Mesenchymal stem cell (in vitro differentiated cells and primary cell): ENCODE measurements at regions not wholly inside any gene's neighbourhood (a gene's known extent, or its start where the extent isn't known, plus 50 kb on each side); places are given as distances from the start of the nearest gene placed in this dataset.

Experiments used
- DNase-seq: peaks from one replicate; pipeline ENCODE4 v3.0.0-alpha.2; 2013
- H2AFZ ChIP-seq: one replicate; pipeline ENCODE4 v1.6.1; 2013; ENCODE audit warnings: low read depth, mild to moderate bottlenecking, control low read depth, inconsistent platforms, low read length, moderate library complexity
- H2AK5ac ChIP-seq: 2 replicates; pipeline ENCODE4 v1.6.1; 2013; ENCODE audit warnings: low read length, moderate library complexity, mild to moderate bottlenecking, inconsistent platforms; ENCODE audit not compliant: severe bottlenecking
- H2BK120ac ChIP-seq: one replicate; pipeline ENCODE4 v1.6.1; 2013; ENCODE audit warnings: low read depth, mild to moderate bottlenecking, inconsistent platforms, low read length, moderate library complexity
- H2BK12ac ChIP-seq, 2 experiments: one replicate each; pipeline ENCODE4 v1.6.1; 2013; ENCODE audit warnings: inconsistent platforms in 2 of 2, low read length in 2 of 2, mild to moderate bottlenecking in 2 of 2, moderate library complexity in 2 of 2, control low read depth in 1 of 2
- H2BK15ac ChIP-seq: one replicate; pipeline ENCODE4 v1.6.1; 2013; ENCODE audit warnings: mild to moderate bottlenecking, low read depth, inconsistent platforms; ENCODE audit not compliant: poor library complexity, severe bottlenecking
- H2BK5ac ChIP-seq: 2 replicates; pipeline ENCODE4 v1.6.1; 2013; ENCODE audit warnings: low read depth, mild to moderate bottlenecking, low read length, control low read depth, inconsistent platforms; ENCODE audit not compliant: poor library complexity, severe bottlenecking
- H3K14ac ChIP-seq, 2 experiments: one replicate each; pipeline ENCODE4 v1.6.1; 2013; ENCODE audit warnings: inconsistent platforms in 2 of 2, low read length in 2 of 2, control low read depth in 1 of 2, mild to moderate bottlenecking in 1 of 2, moderate library complexity in 1 of 2
- H3K18ac ChIP-seq, 2 experiments: one replicate each; pipeline ENCODE4 v1.6.1; 2013; ENCODE audit warnings: inconsistent platforms in 2 of 2, low read length in 2 of 2, control low read depth in 1 of 2, low read depth in 1 of 2, mild to moderate bottlenecking in 1 of 2
- H3K23ac ChIP-seq, 2 experiments: one replicate each; pipeline ENCODE4 v1.6.1; 2013; ENCODE audit warnings: inconsistent platforms in 2 of 2, low read length in 2 of 2, mild to moderate bottlenecking in 2 of 2, moderate library complexity in 2 of 2, control low read depth in 1 of 2
- H3K27ac ChIP-seq: 2 replicates; pipeline ENCODE4 v1.5.1; 2013; ENCODE audit warnings: mild to moderate bottlenecking, moderate library complexity, low read length, control low read depth, inconsistent platforms; ENCODE audit not compliant: poor library complexity, severe bottlenecking
- H3K27me3 ChIP-seq, 2 experiments: 2 replicates each; pipeline versions ENCODE4 v1.6.1 to v1.7.0; 2013; ENCODE audit warnings: low read length in 2 of 2, mild to moderate bottlenecking in 2 of 2, moderate library complexity in 2 of 2, control low read depth in 1 of 2, inconsistent platforms in 1 of 2; ENCODE audit not compliant: control insufficient read depth in 1 of 2, insufficient read depth in 1 of 2
- H3K36me3 ChIP-seq, 2 experiments: 2 replicates each; pipeline versions ENCODE4 v1.6.1 to v1.7.0; 2013; ENCODE audit warnings: low read length in 2 of 2, control low read depth in 1 of 2, inconsistent platforms in 1 of 2, low read depth in 1 of 2, mild to moderate bottlenecking in 1 of 2; ENCODE audit not compliant: insufficient read depth in 2 of 2, control insufficient read depth in 1 of 2
- H3K4ac ChIP-seq, 2 experiments: one replicate each; pipeline ENCODE4 v1.6.1; 2013; ENCODE audit warnings: inconsistent platforms in 2 of 2, low read length in 2 of 2, mild to moderate bottlenecking in 2 of 2, moderate library complexity in 2 of 2, control low read depth in 1 of 2, low read depth in 1 of 2
- H3K4me1 ChIP-seq: 2 replicates; pipeline ENCODE4 v1.6.1; 2013; ENCODE audit warnings: low read depth, low read length, control low read depth; ENCODE audit not compliant: control insufficient read depth, insufficient read depth
- H3K4me2 ChIP-seq: 2 replicates; pipeline ENCODE4 v1.6.1; 2013; ENCODE audit warnings: low read length, mild to moderate bottlenecking, inconsistent platforms; ENCODE audit not compliant: poor library complexity, severe bottlenecking
- H3K4me3 ChIP-seq, 2 experiments: 2 replicates each; pipeline versions ENCODE4 v1.5.1 to v1.7.0; 2013; ENCODE audit warnings: low read length in 2 of 2, mild to moderate bottlenecking in 2 of 2, control low read depth in 1 of 2, low read depth in 1 of 2; ENCODE audit not compliant: insufficient read depth in 1 of 2
- H3K79me1 ChIP-seq: replicated peaks from 2 replicates; pipeline ENCODE4 v1.6.1; 2013; ENCODE audit warnings: mild to moderate bottlenecking, control low read depth, low read length, inconsistent platforms; ENCODE audit not compliant: poor library complexity, severe bottlenecking
- H3K9ac ChIP-seq: 2 replicates; pipeline ENCODE4 v1.7.0; 2013; ENCODE audit warnings: mild to moderate bottlenecking, low read length, moderate library complexity
- H3K9me3 ChIP-seq: 2 replicates; pipeline ENCODE4 v1.7.0; 2013; ENCODE audit warnings: mild to moderate bottlenecking, low read length; ENCODE audit not compliant: control insufficient read depth
- H4K8ac ChIP-seq: one replicate; pipeline ENCODE4 v1.6.1; 2013; ENCODE audit warnings: inconsistent platforms, mild to moderate bottlenecking, low read length, moderate library complexity
- H4K91ac ChIP-seq: one replicate; pipeline ENCODE4 v1.6.1; 2013; ENCODE audit warnings: mild to moderate bottlenecking, low read length, inconsistent platforms
- WGBS: methylation state at CpG from one replicate; pipeline ENCODE4 v1.1.7; 2013; ENCODE audit warnings: mixed read lengths; 5-methylcytosine and 5-hydroxymethylcytosine counted together

DNA sequence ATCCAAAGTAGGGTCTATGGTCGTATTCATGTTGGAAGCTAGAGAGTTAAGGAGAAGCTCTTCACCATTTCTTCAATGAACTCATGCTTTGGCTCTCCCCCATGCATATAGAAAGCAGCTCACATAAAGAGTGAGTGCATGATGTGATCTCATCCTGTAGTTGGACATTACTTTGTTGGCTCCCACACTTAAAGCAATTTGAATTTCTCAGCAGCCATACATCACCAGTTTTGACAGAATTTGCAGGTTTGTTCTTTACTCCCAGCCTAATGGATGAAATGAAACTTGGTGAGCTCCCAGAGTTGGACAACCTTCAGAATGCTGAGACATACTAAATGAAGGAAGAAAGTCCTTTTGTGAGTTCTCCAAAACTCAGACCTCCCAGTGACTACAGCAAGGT is 613.5 kb downstream of the IQCM start:
- Histone ChIP-seq H3K9me3 (no peaks in the 10 kb centered on the region), H3K27ac (no peak overlapping the region), H2AFZ (no peak overlapping the region), H3K4me2 (no peak overlapping the region), H3K9ac (no peak overlapping the region), H2BK120ac (no peak overlapping the region), H3K4me1 (no peaks in the 10 kb centered on the region), H2AK5ac (no peak overlapping the region), H2BK15ac (no peak overlapping the region), H3K79me1 (no peaks in the 10 kb centered on the region), H3K18ac (no peak overlapping the region), H4K8ac (no peak overlapping the region), H3K4me3 (no peak overlapping the region), H3K4ac (no peak overlapping the region), H3K27me3 (no peaks in the 10 kb centered on the region), H4K91ac (no peak overlapping the region), H3K23ac (no peak overlapping the region), H3K14ac (no peak overlapping the region), H2BK5ac (no peak overlapping the region), H3K36me3 (no peaks in the 10 kb centered on the region), H2BK12ac (no peak overlapping the region)
- DNase-seq: no peak
- 27% methylated on average over 1 of the region's 1 CpG for WGBS

DNA sequence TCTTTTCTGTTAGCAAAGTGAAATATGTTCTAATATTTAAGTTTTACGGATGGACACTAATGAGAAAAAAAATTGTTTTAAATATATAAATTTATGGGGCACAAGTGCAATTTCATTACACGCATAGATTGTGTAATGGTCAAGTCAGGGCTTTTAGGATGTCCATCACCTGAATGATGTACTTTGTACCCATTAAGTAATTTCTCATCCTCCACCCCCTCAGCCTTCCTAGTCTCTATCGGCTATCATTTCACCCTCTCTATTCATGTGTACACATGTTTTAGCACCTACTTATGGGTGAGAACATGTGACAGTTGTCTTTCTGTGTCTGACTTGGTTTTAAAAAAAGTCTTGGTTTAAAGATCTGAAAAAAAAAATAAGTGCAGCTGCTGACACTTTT is 616.0 kb downstream of the IQCM start:
- Histone ChIP-seq H2BK12ac (no peak overlapping the region), H3K18ac (no peak overlapping the region), H2AK5ac (no peak overlapping the region), H3K4me2 (no peak overlapping the region), H3K79me1 (no peaks in the 10 kb centered on the region), H2AFZ (no peak overlapping the region), H3K23ac (no peak overlapping the region), H2BK5ac (no peak overlapping the region), H2BK120ac (no peak overlapping the region), H3K4me1 (no peaks in the 10 kb centered on the region), H3K27me3 (no peaks in the 10 kb centered on the region), H3K36me3 (no peaks in the 10 kb centered on the region), H2BK15ac (no peak overlapping the region), H3K4me3 (no peak overlapping the region), H4K8ac (no peak overlapping the region), H3K9ac (no peak overlapping the region), H4K91ac (no peak overlapping the region), H3K27ac (no peak overlapping the region), H3K14ac (no peak overlapping the region), H3K9me3 (no peaks in the 10 kb centered on the region), H3K4ac (no peak overlapping the region)
- 100% methylated on average over 1 of the region's 3 CpGs for WGBS
- DNase-seq: no peak

GRCh38 chr4:149194061-149194460 is 621.6 kb downstream of the IQCM start:
- 50% methylated on average over 1 of the region's 1 CpG for WGBS
- no peak overlapping the region for H3K9ac ChIP-seq

DNA sequence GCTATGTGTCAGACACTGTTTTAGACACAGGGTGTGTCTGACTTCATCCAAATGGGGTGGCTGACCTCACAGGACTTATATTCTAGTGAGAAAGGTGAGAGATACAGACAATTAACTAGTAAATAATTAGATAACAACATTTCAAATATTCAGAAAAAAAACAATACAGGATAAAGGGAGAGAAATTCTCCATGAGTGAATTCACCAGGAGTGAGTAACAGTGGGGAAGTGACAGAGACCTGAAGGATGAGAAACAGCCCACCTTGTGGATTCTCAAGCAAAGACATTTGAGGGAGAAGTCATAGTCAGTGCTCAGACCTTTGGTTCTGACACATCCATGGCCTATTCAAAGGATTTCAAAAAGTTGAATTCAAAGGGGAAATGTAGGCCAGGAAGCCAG is 627.9 kb downstream of the IQCM start:
- no peak overlapping the region for H3K4me2 ChIP-seq
- no peak overlapping the region for H3K4ac ChIP-seq
- no peak overlapping the region for H2BK5ac ChIP-seq
- no peak overlapping the region for H4K8ac ChIP-seq
- no peak overlapping the region for H3K18ac ChIP-seq
- no peaks in the 10 kb centered on the region for H3K27me3 ChIP-seq
- no peaks in the 10 kb centered on the region for H3K9me3 ChIP-seq
- H2BK120ac ChIP-seq: no peak overlapping the region
- no peak overlapping the region for H3K27ac ChIP-seq
- H3K14ac ChIP-seq: no peak overlapping the region
- no peak for DNase-seq
- no peak overlapping the region for H2AK5ac ChIP-seq
- H2BK15ac ChIP-seq: no peak overlapping the region
- H4K91ac ChIP-seq: no peak overlapping the region
- H3K4me3 ChIP-seq: no peak overlapping the region
- no peak overlapping the region for H2AFZ ChIP-seq
- no peaks in the 10 kb centered on the region for H3K79me1 ChIP-seq
- H3K9ac ChIP-seq: no peak overlapping the region
- H3K36me3 ChIP-seq: no peaks in the 10 kb centered on the region
- H2BK12ac ChIP-seq: no peak overlapping the region
- H3K4me1 ChIP-seq: no peaks in the 10 kb centered on the region
- H3K23ac ChIP-seq: no peak overlapping the region

More at GRCh38 chr4:149194061-149194460, 621.6 kb downstream of the IQCM start:
- H3K79me1 ChIP-seq: no peaks in the 10 kb centered on the region
- H2BK12ac ChIP-seq: no peak overlapping the region
- no peak overlapping the region for H2AK5ac ChIP-seq
- H3K4me3 ChIP-seq: no peak overlapping the region
- no peak overlapping the region for H4K8ac ChIP-seq
- no peak for DNase-seq
- no peak overlapping the region for H2BK15ac ChIP-seq
- H3K27ac ChIP-seq: no peak overlapping the region
- no peak overlapping the region for H2BK120ac ChIP-seq
- H3K4me1 ChIP-seq: no peaks in the 10 kb centered on the region
- no peak overlapping the region for H3K4ac ChIP-seq
- no peak overlapping the region for H2AFZ ChIP-seq
- H3K9me3 ChIP-seq: no peaks in the 10 kb centered on the region
- H3K27me3 ChIP-seq: no peaks in the 10 kb centered on the region
- no peak overlapping the region for H4K91ac ChIP-seq
- no peaks in the 10 kb centered on the region for H3K36me3 ChIP-seq
- no peak overlapping the region for H2BK5ac ChIP-seq
- H3K18ac ChIP-seq: no peak overlapping the region
- no peak overlapping the region for H3K4me2 ChIP-seq
- H3K23ac ChIP-seq: no peak overlapping the region
- H3K14ac ChIP-seq: no peak overlapping the region
